ENCODE measurements at regions not wholly inside any gene's neighbourhood (a gene's known extent, or its start where the extent isn't known, plus 50 kb on each side); places are given as distances from the start of the nearest gene placed in this dataset.

DNA sequence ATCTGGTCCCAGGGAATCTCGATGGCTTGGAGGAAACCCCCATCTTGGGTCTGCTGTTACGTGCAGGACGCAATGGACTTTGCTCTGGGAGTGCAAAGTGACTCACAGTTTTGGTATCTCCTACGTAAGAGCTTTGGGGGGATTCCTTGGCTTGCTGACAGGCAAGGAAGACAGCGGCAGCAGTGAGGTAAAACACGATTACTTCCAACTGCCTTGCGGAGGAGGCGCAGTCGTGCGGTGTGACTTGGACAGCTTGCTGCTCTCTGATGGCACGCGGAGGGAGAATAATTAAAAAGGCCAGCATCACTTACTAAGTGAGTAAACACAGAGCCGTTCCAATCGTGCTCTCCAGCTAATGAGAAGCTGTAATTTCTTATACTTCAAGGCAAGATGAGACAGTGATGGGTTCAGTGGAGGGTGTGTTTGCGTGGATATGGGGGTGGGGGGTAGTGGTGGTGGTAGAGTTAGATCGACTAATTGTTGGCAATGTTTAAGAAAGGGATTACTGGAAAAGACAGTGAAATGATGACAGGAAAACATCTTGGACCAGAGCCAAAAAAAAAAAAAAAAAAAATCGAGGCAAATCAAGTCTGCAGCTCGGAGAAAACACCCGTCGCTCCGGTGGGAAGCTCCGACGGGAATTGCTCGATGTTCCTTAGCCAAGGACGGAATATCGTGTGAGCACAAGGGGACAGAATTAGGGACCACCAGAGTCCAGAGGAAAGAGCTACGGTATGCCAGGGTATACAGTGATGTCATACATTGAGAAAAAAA lies 184.8 kb upstream of the ZFHX3 start (continued):
- TF ChIP-seq NFYC (CRISPR knock-in tag; IDR thresholded peaks at IDR 0.05): no peak
- no peak for TF ChIP-seq ZNF20 (CRISPR knock-in tag; IDR thresholded peaks at IDR 0.05)
- no peak for TF ChIP-seq ONECUT2 (CRISPR knock-in tag; IDR thresholded peaks at IDR 0.05)
- no peak for TF ChIP-seq STAT5B (CRISPR knock-in tag; IDR thresholded peaks at IDR 0.05)
- TF ChIP-seq MAFF (IDR thresholded peaks at IDR 0.05; ENCODE audit: low read depth, low read length): 0 out of 2 replicates have a peak, but pooled peaks have one; percentile 5
- TF ChIP-seq, protein P1, sequence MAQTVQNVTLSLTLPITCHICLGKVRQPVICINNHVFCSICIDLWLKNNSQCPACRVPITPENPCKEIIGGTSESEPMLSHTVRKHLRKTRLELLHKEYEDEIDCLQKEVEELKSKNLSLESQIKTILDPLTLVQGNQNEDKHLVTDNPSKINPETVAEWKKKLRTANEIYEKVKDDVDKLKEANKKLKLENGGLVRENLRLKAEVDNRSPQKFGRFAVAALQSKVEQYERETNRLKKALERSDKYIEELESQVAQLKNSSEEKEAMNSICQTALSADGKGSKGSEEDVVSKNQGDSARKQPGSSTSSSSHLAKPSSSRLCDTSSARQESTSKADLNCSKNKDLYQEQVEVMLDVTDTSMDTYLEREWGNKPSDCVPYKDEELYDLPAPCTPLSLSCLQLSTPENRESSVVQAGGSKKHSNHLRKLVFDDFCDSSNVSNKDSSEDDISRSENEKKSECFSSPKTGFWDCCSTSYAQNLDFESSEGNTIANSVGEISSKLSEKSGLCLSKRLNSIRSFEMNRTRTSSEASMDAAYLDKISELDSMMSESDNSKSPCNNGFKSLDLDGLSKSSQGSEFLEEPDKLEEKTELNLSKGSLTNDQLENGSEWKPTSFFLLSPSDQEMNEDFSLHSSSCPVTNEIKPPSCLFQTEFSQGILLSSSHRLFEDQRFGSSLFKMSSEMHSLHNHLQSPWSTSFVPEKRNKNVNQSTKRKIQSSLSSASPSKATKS (CRISPR knock-in tag; IDR thresholded peaks at IDR 0.05): no peak
- peak; percentile 54; the same call in 1 of the 2 replicates for TF ChIP-seq JUN (CRISPR knock-in tag; IDR thresholded peaks at IDR 0.05)
- no peak for TF ChIP-seq TMF1 (CRISPR knock-in tag; IDR thresholded peaks at IDR 0.05; ENCODE audit: low read depth)
- TF ChIP-seq FOSL2 (CRISPR knock-in tag; IDR thresholded peaks at IDR 0.05): peak; percentile 98
- TF ChIP-seq NRL (CRISPR knock-in tag; IDR thresholded peaks at IDR 0.05; ENCODE audit: borderline replicate concordance): no peak
- no peak for TF ChIP-seq IRX3 (CRISPR knock-in tag; IDR thresholded peaks at IDR 0.05; ENCODE audit: borderline replicate concordance, low read depth)
- no peak for TF ChIP-seq ZNF713 (CRISPR knock-in tag; IDR thresholded peaks at IDR 0.05)
- TF ChIP-seq, protein P2, sequence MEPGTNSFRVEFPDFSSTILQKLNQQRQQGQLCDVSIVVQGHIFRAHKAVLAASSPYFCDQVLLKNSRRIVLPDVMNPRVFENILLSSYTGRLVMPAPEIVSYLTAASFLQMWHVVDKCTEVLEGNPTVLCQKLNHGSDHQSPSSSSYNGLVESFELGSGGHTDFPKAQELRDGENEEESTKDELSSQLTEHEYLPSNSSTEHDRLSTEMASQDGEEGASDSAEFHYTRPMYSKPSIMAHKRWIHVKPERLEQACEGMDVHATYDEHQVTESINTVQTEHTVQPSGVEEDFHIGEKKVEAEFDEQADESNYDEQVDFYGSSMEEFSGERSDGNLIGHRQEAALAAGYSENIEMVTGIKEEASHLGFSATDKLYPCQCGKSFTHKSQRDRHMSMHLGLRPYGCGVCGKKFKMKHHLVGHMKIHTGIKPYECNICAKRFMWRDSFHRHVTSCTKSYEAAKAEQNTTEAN (CRISPR knock-in tag; conservative IDR thresholded peaks at IDR 0.05): no peak
- TF ChIP-seq ATF7 (IDR thresholded peaks at IDR 0.05): peak; percentile 71
- TF ChIP-seq ATF7 (CRISPR knock-in tag; IDR thresholded peaks at IDR 0.05): 0 out of 2 replicates have a peak, but pooled peaks have one; percentile 19
- TF ChIP-seq ZFP62 (CRISPR knock-in tag; IDR thresholded peaks at IDR 0.05): no peak
- TF ChIP-seq ZNF7 (CRISPR knock-in tag; IDR thresholded peaks at IDR 0.05): no peak
- 0 out of 2 replicates have a peak, but pooled peaks have one; percentile 25 for TF ChIP-seq CREM (IDR thresholded peaks at IDR 0.05)
- TF ChIP-seq CREM (CRISPR knock-in tag; IDR thresholded peaks at IDR 0.05): no peak
- TF ChIP-seq PAX8 (CRISPR knock-in tag; IDR thresholded peaks at IDR 0.05; ENCODE audit: borderline replicate concordance): no peak
- TF ChIP-seq RELA (CRISPR knock-in tag; IDR thresholded peaks at IDR 0.05): no peak
- no peak for TF ChIP-seq MAF1 (CRISPR knock-in tag; IDR thresholded peaks at IDR 0.05; ENCODE audit: borderline replicate concordance)
- TF ChIP-seq SALL1 (CRISPR knock-in tag; IDR thresholded peaks at IDR 0.05): no peak
- no peak for TF ChIP-seq HOXA5 (CRISPR knock-in tag; IDR thresholded peaks at IDR 0.05)
- 0 out of 2 replicates have a peak, but pooled peaks have one; percentile 35 for TF ChIP-seq ZBTB7B (CRISPR knock-in tag; IDR thresholded peaks at IDR 0.05)
- TF ChIP-seq CEBPB (IDR thresholded peaks at IDR 0.05; ENCODE audit: borderline replicate concordance, low read depth, low read length): no peak
- 0 out of 2 replicates have a peak, but pooled peaks have one; percentile 16 for TF ChIP-seq THAP11 (CRISPR knock-in tag; IDR thresholded peaks at IDR 0.05)
- TF ChIP-seq BCL6 (CRISPR knock-in tag; IDR thresholded peaks at IDR 0.05): no peak
- TF ChIP-seq, protein P3, sequence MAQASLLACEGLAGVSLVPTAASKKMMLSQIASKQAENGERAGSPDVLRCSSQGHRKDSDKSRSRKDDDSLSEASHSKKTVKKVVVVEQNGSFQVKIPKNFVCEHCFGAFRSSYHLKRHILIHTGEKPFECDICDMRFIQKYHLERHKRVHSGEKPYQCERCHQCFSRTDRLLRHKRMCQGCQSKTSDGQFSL (CRISPR knock-in tag; IDR thresholded peaks at IDR 0.05): no peak
- TF ChIP-seq HIVEP1 (CRISPR knock-in tag; IDR thresholded peaks at IDR 0.05): peak; percentile 89
- TF ChIP-seq ZFYVE20 (CRISPR knock-in tag; IDR thresholded peaks at IDR 0.05; ENCODE audit: borderline replicate concordance, low read depth): no peak

Data from HepG2 (cell line).